Suppressor macrophage (primary cell): ENCODE measurements at regions not wholly inside any gene's neighbourhood (a gene's known extent, or its start where the extent isn't known, plus 50 kb on each side); places are given as distances from the start of the nearest gene placed in this dataset.

Source experiments
- DNase-seq, 4 experiments: peaks; one replicate each; pipeline ENCODE4 v3.0.0-alpha.2; 2020 to 2022

DNA sequence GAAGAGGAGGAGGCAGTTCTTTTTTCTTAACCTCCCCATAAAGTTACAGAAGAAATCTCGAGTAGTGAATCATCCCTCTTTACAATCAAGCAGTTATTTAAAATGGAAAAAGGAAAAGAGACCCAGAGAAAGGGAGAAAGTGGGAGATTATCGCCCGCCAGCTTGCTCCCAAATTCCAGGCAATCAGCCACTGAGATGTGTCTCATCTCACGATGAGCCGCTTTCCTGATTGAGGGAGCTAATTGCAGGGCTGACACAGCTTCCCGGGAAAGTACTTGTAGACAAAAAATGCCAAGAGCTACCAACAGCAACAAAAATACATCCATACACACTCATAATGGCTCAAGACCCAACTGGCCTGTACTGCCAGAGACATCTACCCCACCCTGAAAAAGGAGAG lies 191.6 kb upstream of the ZC3H12A start:
- DNase-seq = no peak

DNA sequence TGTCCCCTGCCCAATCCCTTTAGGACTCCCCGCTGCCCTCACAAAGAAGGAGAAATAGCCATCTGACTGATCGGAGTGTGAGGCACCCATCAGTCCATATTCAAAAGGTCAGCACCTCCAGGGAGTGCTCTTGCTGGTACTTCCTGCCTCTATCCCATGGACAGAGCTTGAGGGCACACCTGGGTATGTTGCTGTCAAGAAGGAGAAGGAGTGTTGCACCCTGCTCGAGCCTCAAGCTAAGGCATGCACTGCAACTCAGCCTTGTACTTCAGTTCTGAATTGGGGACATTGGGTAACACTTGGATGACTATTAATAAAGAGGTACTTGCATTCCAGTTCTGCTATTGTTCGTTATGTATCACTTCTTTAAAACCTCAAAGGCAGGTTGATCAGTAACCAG lies 190.3 kb upstream of the ZC3H12A start:
- no peak for DNase-seq

DNA sequence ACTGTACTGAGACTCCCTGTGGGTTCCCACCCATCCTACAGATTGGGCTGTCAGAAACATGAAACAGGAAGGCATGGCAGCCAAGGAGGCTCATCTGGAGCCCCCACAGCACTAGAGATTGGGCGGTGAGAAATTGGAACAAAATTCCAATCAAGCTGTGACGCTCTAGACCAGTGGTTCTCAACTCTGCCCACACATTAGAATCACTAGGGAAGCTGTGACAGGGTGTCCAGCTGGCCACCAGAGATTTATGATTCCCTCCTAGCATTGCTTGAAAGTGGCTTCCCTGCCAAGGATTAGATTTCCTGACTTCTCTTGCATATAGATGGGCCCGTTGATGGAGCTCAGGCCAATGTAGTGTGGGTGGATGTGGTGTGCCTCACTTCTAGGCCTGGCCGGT lies 187.5 kb upstream of the ZC3H12A start:
- DNase-seq = no peak

DNA sequence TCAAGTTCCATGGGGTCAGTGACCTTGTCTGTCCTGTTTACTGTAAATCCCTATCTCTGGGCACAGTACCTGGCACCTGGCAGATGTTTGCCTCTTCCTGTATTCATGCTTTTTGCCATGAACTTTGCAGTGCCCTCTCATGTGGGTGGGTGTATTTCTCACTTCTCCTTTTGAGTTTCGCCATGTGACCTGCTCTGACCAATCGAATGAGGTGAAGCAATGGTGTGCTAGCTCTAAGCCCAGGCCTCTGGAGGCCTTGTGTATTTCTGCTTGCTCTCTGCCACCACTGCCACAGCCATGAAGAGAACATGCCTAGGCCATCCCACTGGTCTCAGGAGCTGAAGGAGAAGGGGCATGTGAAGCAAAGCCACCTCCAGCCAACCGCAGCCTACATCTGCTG lies 185.5 kb upstream of the ZC3H12A start:
- DNase-seq = peak; percentile 57 to 78 (median 73)

DNA sequence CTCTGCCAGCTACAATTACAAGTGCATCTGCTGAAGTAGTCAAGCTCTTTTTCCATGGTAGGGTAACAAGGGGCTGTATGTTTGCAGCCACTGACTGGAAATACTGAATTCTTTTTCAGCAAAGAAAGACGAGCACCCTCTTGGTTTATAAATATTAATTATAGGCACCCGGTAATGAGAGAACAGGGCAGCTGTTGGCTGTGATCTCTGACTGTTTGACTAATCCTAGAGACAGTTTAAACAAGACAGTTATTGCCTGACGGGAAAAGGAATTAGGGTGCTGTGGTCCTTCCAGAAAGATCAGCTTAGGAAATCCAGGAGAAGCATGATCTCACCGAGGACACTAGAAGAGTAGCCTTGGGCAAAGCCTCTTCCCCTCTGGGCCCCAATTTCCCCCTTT lies 183.7 kb upstream of the ZC3H12A start:
- no peak for DNase-seq

DNA sequence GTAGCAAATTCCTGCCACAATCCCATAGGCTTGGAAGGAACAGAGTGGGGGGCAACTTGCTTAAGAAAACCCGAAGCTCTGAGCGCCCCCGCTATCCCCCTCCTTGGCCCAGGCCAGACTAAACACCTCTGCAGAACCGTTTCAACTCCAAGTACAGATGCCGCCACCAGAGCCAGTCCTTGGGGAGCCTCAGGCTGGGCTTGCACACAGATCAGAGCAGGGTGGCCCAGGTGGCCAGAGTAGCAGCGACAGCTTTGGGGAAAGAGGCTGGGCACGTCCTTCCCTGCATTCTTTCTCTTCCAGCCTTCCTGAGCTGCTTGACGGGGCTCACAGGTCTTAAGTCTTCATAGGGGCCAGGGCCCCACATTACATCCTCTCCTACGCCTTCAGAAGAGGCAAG lies 181.6 kb upstream of the ZC3H12A start:
- no peak for DNase-seq

DNA sequence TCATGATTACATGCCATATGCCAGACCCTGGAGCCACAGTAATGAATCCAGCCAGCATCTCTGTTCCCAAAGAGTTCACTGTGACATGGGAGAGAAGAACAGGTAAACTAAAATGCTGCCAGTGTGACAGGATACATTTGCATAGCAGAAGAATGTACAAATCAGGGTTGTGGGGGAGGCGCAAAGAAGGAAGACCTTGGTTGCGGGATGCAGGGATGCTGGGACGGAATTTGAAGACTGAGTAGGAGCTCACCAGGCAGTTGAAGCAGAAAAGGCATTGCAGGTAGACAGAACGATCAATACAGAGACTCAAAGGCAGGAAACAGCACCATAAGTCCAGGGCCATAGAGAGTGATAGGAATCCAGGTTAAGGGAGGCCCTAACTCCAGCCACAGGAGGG lies 180.3 kb upstream of the ZC3H12A start:
- no peak for DNase-seq

DNA sequence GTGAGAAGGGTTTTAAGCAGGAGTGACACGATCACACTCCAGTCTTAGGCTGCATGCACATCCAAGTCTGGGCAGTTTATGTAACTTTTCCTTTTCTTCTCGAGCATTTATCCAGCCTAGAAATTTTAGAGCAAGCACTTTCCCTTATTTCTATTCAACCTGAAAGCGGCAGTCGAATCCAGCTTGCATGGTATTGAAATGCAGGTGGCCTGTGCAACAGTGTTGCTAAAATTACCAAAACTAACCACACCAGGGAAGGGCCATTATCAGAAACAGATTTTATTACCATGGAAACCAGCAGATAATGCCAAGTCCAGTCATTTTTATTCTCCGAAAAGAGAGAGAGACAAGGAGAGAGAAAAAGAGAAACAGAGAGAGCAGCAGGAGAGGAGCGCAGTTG lies 179.9 kb upstream of the ZC3H12A start:
- DNase-seq = no peak

DNA sequence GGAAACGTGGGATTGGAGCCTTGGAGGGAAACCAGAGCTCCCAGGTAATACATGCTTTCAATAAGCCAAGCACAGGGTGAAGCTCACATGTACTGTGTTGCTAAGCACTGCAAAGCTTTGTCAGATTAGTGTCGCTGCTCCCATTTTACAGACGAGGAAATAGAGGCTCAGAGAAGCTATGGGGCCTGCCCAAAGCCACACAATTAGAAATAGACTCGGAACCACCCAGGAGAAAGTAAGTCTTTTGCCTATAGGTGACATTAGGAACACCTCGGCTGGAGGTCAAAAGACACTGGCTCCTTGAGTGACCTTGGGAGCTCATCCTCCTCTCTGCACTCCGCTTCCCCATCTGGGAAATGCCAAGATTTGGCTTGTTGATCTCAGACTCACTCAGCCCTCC lies 175.6 kb upstream of the ZC3H12A start:
- DNase-seq = no peak

DNA sequence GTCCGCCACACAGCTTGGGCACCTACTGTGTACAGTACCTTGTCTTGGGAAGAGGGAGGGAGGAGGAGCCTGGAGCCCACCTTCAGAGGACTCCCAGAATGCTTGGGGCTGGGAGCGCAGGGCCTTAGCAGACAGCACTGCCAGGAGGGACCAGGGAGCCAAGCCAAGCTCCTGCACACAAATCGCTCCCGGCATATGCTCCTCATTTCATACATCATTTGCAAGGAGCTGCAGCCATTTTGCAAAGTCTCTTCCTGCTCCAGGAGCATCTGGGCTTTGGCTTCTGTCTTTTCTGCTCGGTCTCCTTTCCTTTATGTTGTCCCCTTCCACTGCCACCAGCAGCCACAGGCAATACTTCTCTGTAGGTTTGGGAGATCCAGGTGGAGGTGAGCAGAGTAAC lies 175.2 kb upstream of the ZC3H12A start:
- no peak for DNase-seq

DNA sequence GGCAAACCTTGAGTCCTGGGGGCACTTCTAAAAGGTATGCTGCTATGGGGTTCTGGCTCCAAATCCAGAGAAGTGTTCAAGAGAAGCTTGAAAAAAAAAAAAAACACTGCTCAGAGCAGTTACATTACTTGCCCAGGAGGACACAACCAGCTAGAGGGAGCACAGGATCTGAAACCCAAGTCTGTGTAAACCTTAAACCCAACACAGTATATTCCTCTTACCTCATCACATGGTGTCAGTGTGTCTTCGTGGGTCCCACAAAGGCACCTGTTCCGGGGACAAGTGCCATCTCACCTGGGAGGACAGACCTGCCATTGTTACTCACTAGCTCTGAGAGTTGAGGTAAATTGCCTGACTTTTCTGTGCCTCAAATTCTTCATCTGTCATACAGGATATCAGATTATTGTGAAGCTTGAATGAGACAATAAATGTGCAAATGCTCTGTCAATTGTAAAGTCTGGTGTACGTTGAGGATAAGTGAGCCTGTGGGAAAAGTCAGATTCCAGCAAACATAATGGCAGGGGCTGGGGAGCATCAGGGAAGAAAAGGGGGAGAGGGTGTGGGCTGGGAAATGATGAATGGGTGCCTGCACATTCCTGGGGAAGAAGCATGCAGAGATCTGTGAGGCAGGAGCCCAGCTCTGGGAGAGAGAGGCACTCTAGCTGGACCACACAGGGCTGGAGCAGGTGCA lies 170.4 kb upstream of the ZC3H12A start:
- no peak for DNase-seq

DNA sequence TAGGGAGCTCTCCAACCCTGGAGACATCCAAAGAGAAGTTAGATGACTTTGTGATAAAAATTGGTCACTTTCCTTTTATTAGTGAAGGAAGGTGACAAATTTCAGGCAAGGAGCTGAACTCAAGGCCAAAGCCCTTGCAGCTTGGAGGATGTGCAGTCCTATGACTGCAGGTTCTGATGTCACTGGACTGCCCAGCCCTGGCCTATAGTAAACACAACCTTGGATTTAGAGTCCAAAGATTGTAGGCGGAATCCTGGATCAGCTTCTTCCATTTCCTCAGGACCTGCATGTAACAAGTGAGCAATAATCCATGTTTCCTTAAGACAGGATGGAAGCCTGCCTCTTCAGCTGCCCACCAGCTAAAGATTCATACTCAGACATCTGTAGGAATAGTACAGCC lies 169.3 kb upstream of the ZC3H12A start:
- DNase-seq = no peak

DNA sequence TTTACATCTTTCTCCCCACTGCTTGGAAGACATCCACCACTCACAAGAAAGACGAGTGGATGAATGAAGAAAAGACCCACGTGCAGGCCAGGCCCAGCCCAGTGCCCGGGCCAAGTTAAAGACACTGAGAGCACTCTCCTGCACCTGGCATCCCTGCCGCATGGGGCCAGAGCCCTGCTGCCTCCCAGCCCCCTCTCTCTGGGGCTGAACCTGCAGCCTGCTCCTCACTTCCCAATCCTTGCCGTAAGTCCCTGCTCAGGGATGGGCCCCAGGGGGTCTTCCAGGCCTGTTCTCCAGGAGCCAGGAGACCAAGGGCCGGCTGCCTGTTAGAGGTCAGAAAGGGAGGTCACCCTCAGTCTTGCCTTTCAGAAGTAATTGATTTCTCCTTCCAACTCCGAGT lies 168.5 kb upstream of the ZC3H12A start:
- DNase-seq = no peak

DNA sequence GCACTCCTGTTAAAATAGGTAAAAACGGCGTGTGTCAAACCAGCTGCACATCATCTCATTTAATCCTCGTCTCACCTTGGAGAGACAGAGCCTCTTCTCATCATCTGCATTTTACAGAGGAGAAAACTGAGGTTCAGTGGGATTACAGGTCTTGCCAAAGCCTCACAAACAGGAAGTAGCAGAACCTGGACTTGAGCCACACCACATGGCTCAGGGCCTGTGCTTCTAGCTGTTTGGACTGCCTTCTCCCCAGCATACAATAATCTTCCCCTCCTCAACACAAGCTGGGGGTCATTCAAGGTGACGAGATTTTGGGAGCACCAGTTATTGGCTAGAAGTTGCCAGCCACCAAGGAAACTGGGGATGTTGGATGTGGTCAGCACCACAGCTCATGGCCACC lies 167.9 kb upstream of the ZC3H12A start:
- DNase-seq = no peak

DNA sequence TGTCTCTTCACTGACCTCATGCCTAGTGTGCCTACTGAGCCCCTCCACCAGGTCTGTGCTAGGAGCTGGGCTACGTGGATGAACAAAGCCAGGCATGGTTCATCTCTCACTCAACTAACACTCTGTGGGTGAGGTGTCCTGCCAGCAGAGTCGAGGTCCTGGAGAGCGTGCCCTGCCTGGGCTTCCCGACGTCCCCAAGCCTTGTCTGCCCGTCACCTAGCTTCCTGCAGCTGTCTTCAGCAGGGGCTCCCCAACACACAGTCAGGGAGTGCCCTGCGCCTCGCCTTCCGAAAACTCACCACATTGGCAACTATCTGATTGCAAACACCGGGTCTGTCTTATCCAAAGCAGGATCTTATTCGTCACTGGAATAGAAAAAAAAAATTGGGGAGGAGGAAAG lies 167.5 kb upstream of the ZC3H12A start:
- no peak for DNase-seq

DNA sequence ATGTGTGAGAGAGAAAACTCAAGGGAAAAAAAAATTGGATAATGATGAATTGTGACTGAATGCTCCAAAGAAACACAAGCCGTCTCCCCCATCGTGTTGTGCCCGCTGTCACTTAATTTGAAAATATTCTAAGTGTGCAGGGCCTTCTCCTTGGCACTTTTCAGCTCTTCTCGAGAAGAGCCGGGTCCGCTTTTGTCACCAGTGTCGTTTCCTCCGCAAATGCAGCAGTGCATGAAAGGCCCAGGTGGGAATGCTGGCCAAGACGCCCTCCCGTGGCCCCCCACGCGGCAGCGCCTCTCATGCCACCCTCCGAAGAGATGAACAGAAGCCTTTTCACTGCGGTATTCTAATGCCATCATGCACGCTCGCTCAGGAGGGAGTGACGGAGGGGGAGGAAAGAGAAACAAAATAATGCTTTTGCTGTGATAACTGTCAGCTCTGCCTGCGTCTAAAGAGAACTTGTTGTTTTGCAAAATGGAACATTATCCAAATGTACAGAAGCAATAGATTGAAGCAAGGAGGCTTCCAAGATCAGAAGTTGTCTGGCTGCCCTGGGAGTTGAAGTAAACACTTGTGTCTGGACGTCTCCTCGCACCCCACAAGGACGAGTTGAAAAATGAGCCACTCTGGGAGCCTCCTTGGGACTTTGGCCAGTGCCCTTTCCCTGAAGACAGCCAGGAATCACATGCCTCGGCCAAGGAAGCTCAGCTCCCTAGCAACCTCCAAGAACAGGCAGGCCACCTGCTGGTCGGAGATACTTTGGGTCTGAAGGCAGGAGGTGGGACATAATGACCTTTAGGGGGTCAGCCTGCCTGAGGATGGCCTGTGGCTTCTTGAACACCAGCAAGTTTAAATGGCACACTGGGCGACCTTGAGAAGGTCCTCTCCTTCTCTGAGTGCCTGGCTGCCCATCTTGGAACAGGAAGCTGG lies 166.1 kb upstream of the ZC3H12A start:
- no peak for DNase-seq

DNA sequence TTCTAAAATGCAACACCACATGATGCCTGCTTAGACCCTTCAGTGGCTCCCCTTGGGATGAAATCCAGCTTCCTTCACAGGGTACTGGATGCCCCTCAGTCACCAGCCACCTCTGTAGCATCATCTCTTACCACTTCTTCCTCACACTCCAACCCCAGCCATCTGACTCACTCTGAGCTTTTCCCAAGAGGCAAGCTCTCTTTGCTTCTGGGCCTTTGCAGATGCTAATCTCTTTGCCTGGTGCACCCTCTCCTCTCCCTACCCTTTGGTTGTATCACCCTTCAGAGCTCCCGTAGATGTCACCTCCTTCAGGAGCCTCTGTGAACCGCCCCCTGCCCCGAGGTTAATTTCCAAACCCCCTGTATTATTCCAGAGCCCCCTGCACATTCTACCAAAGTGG lies 164.8 kb upstream of the ZC3H12A start:
- no peak for DNase-seq

DNA sequence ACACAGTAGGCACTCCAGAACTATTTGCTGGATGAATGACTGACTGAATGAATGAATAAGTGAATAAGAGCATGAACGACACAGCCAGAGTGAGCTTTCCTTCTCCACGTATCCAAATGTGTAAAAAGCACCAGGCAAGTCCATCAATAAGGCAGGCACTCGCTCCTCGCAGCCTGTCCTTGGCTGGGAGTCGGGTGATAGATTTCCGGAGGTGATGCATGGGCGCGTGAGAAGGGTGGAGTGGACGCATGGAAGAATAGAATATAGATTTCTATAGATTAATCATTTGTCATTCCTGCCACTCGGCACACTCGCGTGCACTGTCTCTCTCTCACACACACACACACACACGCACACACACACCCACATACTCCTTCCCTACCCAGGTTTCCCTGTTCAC lies 164.3 kb upstream of the ZC3H12A start:
- no peak for DNase-seq

DNA sequence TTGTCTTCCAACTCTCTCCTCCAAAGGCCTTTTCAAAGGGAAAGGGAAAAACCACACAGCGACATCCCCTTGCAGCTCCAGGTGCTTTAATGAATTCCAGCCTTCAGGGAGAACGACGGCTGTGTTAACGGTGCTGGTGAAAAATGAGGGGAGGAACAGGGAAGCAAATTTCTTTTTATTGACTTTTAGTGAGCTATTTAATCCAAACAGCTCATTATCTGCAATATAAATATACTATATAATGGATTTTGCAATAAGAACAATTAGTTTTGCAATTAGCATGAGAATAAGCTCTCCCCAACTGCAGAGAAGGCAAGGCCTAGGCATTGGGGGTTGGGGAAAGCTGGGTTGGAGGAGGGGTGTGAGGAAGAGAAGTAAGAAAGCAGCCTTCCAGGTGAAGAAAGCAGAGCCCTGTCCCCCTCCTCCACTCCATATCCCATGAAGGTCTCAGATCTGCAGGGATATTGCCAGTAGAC lies 159.0 kb upstream of the ZC3H12A start:
- DNase-seq = no peak

DNA sequence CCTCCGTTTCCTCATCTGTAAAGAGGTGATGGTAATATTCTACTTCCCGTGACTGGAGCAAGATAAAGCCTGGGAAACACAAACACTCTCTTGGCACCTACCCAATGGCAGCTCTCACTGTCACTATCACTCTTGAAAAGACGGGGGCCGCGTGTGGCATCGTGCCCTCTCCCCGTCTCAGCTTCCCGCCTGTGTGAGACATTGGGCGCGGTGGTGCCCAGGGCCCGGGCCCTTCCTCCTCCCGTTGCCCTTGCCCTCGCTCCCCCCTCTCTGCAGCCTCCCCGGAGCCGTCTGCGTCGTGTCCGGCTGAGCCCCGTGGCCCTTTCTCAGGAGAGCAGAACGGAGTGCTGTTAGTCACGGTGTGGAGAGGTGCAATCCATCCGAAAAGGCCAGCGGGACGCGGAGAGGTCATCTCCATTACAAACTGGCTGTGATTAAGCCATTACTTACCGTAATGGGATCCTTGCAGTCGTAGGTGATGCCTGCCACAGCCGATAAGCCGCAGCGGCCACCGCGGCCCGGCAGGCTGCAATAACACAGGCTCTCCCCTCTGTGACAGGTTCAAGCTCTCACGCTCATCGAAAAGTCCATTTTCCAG lies 156.4 kb upstream of the ZC3H12A start:
- DNase-seq = no peak

DNA sequence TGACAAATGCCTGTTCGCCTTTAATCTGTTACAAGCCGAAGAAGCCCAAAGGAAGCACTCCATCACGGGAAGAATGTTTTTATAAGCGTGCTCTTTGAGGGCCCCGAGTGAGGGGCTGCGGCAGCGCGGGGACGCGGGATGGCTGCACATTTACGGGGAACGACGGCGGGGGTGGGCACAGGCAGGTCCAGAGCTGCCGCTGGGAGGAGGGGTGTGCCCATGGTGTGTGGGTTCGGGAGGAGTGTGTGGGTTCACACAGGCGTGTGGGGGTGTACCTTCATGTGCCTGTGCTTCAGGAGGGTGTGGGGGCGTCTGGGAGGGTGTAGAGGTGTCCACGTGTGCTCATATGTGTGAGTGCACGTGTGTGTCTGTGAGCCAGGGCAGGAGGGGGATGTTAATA lies 155.9 kb upstream of the ZC3H12A start:
- no peak for DNase-seq

DNA sequence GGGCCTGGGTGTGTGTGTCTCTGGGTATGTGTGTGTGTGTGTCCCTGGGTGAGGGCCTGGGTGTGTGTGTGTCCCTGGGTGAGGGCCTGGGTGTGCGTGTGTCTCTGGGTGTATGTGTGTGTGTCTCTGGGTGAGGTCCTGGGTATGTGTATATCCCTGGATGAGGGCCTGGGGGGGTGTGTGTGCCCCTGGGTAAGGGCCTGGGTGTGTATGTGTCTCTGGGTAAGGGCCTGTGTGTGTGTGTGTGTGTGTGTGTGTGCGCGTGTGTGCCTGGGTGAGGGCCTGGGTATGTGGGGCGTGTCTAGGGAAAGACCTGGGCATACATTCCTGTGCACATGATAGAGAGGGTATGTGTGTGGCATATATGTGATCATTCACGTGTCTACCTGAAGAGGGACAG lies 155.1 kb upstream of the ZC3H12A start:
- DNase-seq = no peak

DNA sequence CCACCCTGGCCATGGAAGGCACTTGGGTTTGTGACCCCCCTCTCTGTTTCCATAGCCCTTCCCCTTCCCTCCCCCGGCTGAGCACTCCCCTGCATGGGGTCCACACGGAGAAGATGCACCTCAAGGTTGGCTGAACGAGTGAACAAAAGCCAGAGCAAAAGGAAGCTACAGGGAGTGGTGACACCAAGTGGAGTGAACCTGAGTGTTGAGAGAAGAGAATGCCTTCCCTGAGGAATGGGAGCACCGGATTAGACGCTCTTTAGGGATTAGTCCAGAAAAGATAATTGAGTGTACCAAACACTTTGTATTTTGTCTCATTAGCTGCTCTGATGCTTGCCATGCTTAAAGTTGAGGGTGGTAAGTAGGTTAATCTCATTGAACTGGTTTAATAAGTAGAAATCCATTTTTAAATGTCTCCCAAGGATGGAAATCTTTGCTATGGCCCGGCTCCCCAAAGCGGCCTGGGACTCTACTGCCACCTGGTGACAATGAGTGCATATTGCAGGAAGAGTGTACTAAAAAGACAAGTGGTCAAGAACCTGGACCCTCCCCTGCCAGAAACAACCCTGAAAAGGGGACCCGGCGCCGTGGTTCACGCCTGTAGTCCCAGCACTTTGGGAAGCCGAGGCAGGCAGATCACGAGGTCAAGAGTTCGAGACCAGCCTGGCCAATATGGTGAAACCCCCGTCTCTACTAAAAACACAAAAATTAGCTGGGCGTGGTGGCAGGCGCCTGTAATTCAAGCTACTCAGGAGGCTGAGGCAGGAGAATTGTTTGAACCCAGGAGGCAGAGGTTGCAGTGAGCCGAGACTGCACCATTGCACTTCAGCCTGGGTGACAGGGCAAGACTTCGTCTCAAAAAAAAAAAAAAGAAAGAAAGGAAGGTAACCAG lies 150.6 kb upstream of the ZC3H12A start:
- DNase-seq = peak; percentile 51 to 60 (median 54)
